Endothelial cell of umbilical vein (primary cell): ENCODE measurements at regions not wholly inside any gene's neighbourhood (a gene's known extent, or its start where the extent isn't known, plus 50 kb on each side); places are given as distances from the start of the nearest gene placed in this dataset.

Experiments used
- BruUV-seq: library from RNA; stranded (reverse); fragments of 400-500 nt; replicated peaks from 2 replicates; lab custom pipeline; 2021; lab: Mats Ljungman, UMichigan
- CTCF ChIA-PET: fragments of 300-600, 350-600 bp; sonication (Branson Sonifier 250); formaldehyde crosslinking; loops from one replicate; lab custom pipeline; 2021; ENCODE audit warnings: antibody characterized with exemption, inconsistent platforms; lab: Charles Lee
- POLR2A ChIA-PET: fragments of 300-600, 350-600 bp; sonication (Branson Sonifier 250); formaldehyde crosslinking; loops from one replicate; lab custom pipeline; 2021; ENCODE audit warnings: antibody characterized with exemption, inconsistent platforms; lab: Charles Lee
- DNase-seq: peaks from one replicate; pipeline ENCODE4 v3.0.0-alpha.2; 2011; ENCODE audit warnings: low read depth, low spot score
- FAIRE-seq: peaks from 2 replicates; lab custom pipeline; 2011; peaks lifted over from hg19 to GRCh38; lab: Jason Lieb, UNC
- H2AFZ ChIP-seq: 2 replicates; pipeline ENCODE4 v1.6.0; 2012; ENCODE audit warnings: low read depth, low read length, control low read depth, inconsistent platforms
- H3K27ac ChIP-seq: 2 replicates; pipeline ENCODE4 v1.5.1; 2011; ENCODE audit warnings: low read depth, mild to moderate bottlenecking, control low read depth, low read length, moderate library complexity; ENCODE audit not compliant: insufficient read depth
- H3K27me3 ChIP-seq, 2 experiments: 2 replicates each; pipeline versions ENCODE4 v1.6.0 to v1.6.1; 2011; ENCODE audit warnings: low read length in 2 of 2, mixed read lengths in 1 of 2; ENCODE audit not compliant: control insufficient read depth in 2 of 2, insufficient read depth in 2 of 2
- H3K36me3 ChIP-seq, 2 experiments: 2 replicates in 1 of 2; 3 replicates in 1 of 2; pipeline ENCODE4 v1.5.1; 2011; ENCODE audit warnings: low read length in 2 of 2, mild to moderate bottlenecking in 1 of 2, moderate library complexity in 1 of 2; ENCODE audit not compliant: control insufficient read depth in 2 of 2, insufficient read depth in 2 of 2; ENCODE audit errors: extremely low read depth in 1 of 2
- H3K4me1 ChIP-seq: 3 replicates; pipeline ENCODE4 v1.5.1; 2011; ENCODE audit warnings: mild to moderate bottlenecking, low read length; ENCODE audit not compliant: control insufficient read depth, insufficient read depth; ENCODE audit errors: extremely low read depth
- H3K4me2 ChIP-seq: 2 replicates; pipeline ENCODE4 v1.6.1; 2011; ENCODE audit warnings: low read length, control low read depth, mixed read lengths; ENCODE audit not compliant: insufficient read depth
- H3K4me3 ChIP-seq, 3 experiments: fragments of 200-600 bp in 1 of 3; sonication (generic), shearing (Covaris generic) in 1 of 3; replicated peaks in 1 of 3; 2 replicates each; pipeline ENCODE4 v1.5.1; 2011 to 2016; ENCODE audit warnings: control low read depth in 3 of 3, low read length in 3 of 3, mild to moderate bottlenecking in 2 of 3, inconsistent platforms in 1 of 3, low read depth in 1 of 3, moderate library complexity in 1 of 3; ENCODE audit not compliant: insufficient read depth in 1 of 3
- H3K79me2 ChIP-seq: 2 replicates; pipeline ENCODE4 v1.6.0; 2012; ENCODE audit warnings: low read length, inconsistent platforms; ENCODE audit not compliant: control insufficient read depth, insufficient read depth
- H3K9ac ChIP-seq: replicated peaks from 2 replicates; pipeline ENCODE3; 2011; ENCODE audit warnings: low read length, control low read depth; ENCODE audit not compliant: insufficient read depth; ENCODE audit errors: extremely low read depth
- H3K9me1 ChIP-seq: replicated peaks from 3 replicates; pipeline ENCODE4 v1.6.0; 2011; ENCODE audit warnings: mild to moderate bottlenecking, low read length; ENCODE audit not compliant: control insufficient read depth, insufficient read depth; ENCODE audit errors: extremely low read depth
- H3K9me3 ChIP-seq: replicated peaks from 2 replicates; pipeline ENCODE4 v1.5.1; 2012; ENCODE audit warnings: low read length, inconsistent platforms; ENCODE audit not compliant: control insufficient read depth, insufficient read depth
- H4K20me1 ChIP-seq: replicated peaks from 2 replicates; pipeline ENCODE3; 2011; ENCODE audit warnings: mild to moderate bottlenecking, low read length; ENCODE audit not compliant: control insufficient read depth, insufficient read depth; ENCODE audit errors: extremely low read depth
- EZH2 ChIP-seq: IDR thresholded peaks from 2 replicates; pipeline ENCODE4 v1.6.1; 2012; ENCODE audit warnings: borderline replicate concordance, low read depth, mild to moderate bottlenecking, moderate library complexity, low read length, inconsistent platforms; ENCODE audit not compliant: severe bottlenecking
- FOS ChIP-seq: IDR thresholded peaks from 2 replicates; pipeline ENCODE4 v1.6.1; 2011; ENCODE audit warnings: mild to moderate bottlenecking, low read length, moderate library complexity, borderline replicate concordance; ENCODE audit not compliant: insufficient read depth
- GATA2 ChIP-seq: IDR thresholded peaks from 2 replicates; pipeline ENCODE4 v1.7.0; 2011; ENCODE audit warnings: low read depth, mild to moderate bottlenecking, moderate library complexity, mixed read lengths, low read length; ENCODE audit not compliant: insufficient read length, insufficient read depth
- JUN ChIP-seq: IDR thresholded peaks from 2 replicates; pipeline ENCODE4 v1.6.1; 2011; ENCODE audit warnings: borderline replicate concordance, low read depth; ENCODE audit not compliant: insufficient read length, insufficient read depth
- MYC ChIP-seq: IDR thresholded peaks from one replicate; pipeline ENCODE4 v1.6.1; 2011; ENCODE audit warnings: mild to moderate bottlenecking, low read depth, low read length
- POLR2A ChIP-seq: IDR thresholded peaks from 2 replicates; pipeline ENCODE4 v1.6.1; 2012; ENCODE audit warnings: low read depth, mild to moderate bottlenecking, control low read depth, low read length
- POLR2AphosphoS5 ChIP-seq: IDR thresholded peaks from 2 replicates; pipeline ENCODE4 v1.6.1; 2012; ENCODE audit warnings: low read depth, mild to moderate bottlenecking, control low read depth, low read length, moderate library complexity; ENCODE audit not compliant: insufficient read depth
- dilution Hi-C: fragments of 300-500 bp; cut with MboI; formaldehyde crosslinking; loops from one replicate; pipeline ENCODE4 v1.15.0; 2019; ENCODE audit warnings: low sequenced_read_pairs; ENCODE audit not compliant: extremely low pct_ligation_motif_present
- intact Hi-C: fragments of 100-400 bp; cut with micrococcal nuclease; formaldehyde crosslinking; loops from one replicate; pipeline ENCODE4 v1.10.0; 2022
- TF ChIP-seq, protein P1 (sequence below), 2 donors: IDR thresholded peaks; 1 replicate in 1 of 2; 2 replicates in 1 of 2; pipeline ENCODE4 v1.5.1; 2011; ENCODE audit warnings: low read length in 2 of 2, mild to moderate bottlenecking in 2 of 2, moderate library complexity in 2 of 2, control low read depth in 1 of 2, inconsistent platforms in 1 of 2, low read depth in 1 of 2; ENCODE audit not compliant: insufficient read depth in 1 of 2; ENCODE audit errors: extremely low read depth in 1 of 2
- TF ChIP-seq, protein P2 (sequence below): IDR thresholded peaks from 2 replicates; pipeline ENCODE4 v1.6.1; 2011; ENCODE audit not compliant: insufficient read depth, insufficient read length

DNA sequence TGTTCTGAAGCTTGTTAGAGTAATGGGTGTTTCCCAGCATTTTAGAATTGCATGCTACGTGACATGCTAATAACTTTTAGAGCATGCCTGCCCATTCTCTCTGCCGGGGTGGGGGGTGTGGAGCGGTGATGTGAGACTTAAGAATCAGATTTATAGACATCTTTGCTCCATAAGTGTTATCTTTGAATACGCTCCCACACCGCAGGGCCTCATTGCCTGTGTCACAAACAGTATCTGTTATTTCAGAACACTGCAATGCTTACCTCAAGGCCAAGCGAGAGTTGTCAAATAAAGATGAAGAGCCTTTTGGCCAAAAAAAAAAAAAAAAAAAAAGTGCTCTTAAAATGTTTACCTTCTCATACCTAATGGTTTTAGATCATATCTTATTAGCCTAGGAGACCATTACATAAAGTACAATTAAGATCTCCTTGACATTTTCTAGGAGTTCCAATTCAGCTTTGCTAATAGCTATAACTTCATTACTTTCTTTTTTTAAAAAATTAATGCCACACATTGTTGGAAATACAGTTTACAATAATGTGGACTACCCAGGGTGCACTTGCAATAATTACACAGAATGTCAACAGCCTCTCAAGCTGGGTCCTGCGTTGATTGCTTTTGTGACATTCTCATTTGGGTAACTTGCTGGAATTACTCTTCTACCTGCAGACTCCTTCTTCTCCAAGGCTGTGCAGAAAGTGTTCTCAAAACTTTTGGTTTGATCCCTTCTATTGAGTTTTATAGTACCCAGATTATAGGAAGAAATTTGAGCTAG is 525.3 kb downstream of the KLF12 start:
- Histone ChIP-seq H3K4me2 (no peak overlapping the region), H3K9me1 (no peaks in the 10 kb centered on the region), H2AFZ (no peak overlapping the region), H3K9ac (no peak overlapping the region), H3K27ac (no peak overlapping the region), H3K4me1 (no peaks in the 10 kb centered on the region), H3K9me3 (no peaks in the 10 kb centered on the region), H3K27me3 (no peaks in the 10 kb centered on the region), H3K4me3 (no peak overlapping the region), H3K79me2 (no peaks in the 10 kb centered on the region), H4K20me1 (no peaks in the 10 kb centered on the region), H3K36me3 (no peaks in the 10 kb centered on the region)
- FAIRE-seq: no peak
- TF ChIP-seq GATA2 (no peak), EZH2 (no peak), JUN (no peak), POLR2AphosphoS5 (no peak), FOS (no peak), POLR2A (no peak), MYC (no peak)
- TF ChIP-seq, protein P1, sequence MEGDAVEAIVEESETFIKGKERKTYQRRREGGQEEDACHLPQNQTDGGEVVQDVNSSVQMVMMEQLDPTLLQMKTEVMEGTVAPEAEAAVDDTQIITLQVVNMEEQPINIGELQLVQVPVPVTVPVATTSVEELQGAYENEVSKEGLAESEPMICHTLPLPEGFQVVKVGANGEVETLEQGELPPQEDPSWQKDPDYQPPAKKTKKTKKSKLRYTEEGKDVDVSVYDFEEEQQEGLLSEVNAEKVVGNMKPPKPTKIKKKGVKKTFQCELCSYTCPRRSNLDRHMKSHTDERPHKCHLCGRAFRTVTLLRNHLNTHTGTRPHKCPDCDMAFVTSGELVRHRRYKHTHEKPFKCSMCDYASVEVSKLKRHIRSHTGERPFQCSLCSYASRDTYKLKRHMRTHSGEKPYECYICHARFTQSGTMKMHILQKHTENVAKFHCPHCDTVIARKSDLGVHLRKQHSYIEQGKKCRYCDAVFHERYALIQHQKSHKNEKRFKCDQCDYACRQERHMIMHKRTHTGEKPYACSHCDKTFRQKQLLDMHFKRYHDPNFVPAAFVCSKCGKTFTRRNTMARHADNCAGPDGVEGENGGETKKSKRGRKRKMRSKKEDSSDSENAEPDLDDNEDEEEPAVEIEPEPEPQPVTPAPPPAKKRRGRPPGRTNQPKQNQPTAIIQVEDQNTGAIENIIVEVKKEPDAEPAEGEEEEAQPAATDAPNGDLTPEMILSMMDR (IDR thresholded peaks at IDR 0.05; ENCODE audit: extremely low read depth in 1 of 2, insufficient read depth in 1 of 2, low read depth in 1 of 2, low read length in 2 of 2): no peak
- TF ChIP-seq, protein P2, sequence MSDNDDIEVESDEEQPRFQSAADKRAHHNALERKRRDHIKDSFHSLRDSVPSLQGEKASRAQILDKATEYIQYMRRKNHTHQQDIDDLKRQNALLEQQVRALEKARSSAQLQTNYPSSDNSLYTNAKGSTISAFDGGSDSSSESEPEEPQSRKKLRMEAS: no peak
- dilution Hi-C loops: no loop called here
- ChIA-PET CTCF (no interaction called here), POLR2A (no interaction called here)
- intact Hi-C loops: no loop called here
- DNase-seq: no peak
- BruUV-seq: no TSS peak
